Spleen (tissue), 7 donors: ENCODE measurements at regions not wholly inside any gene's neighbourhood (a gene's known extent, or its start where the extent isn't known, plus 50 kb on each side); places are given as distances from the start of the nearest gene placed in this dataset.

Experiments used
- POLR2A ChIP-seq, 3 donors: fragments of 450-650 bp; IDR thresholded peaks; one replicate each; pipeline ENCODE4 v1.5.1; 2017; ENCODE audit warnings: antibody characterized with exemption in 3 of 3, mild to moderate bottlenecking in 1 of 3
- POLR2AphosphoS5 ChIP-seq, 3 donors: sonication (generic); formaldehyde crosslinking; IDR thresholded peaks; one replicate each; pipeline ENCODE4 v1.5.1; 2017; ENCODE audit warnings: antibody characterized with exemption in 3 of 3
- TF ChIP-seq, protein P1 (sequence below), 11 experiments: fragments of 200-600 bp in 7 of 11; fragments of 450-650 bp in 4 of 11; sonication (generic) in 4 of 11; IDR thresholded peaks in 8 of 11; conservative IDR thresholded peaks in 3 of 11; 1 replicate in 7 of 11; 2 replicates in 4 of 11; pipeline versions ENCODE4 v1.4.0 to v1.8.0; 2016 to 2021; ENCODE audit warnings: antibody characterized with exemption in 11 of 11, inconsistent platforms in 4 of 11, mild to moderate bottlenecking in 1 of 11
- donor health status: DM: no; HTN: no; CAD: no; lungs with moderate emphysema.
- donor health status: DM: no; HTN: no; CAD: no.
- donor health status: DM: no; HTN: no; CAD: no.

DNA sequence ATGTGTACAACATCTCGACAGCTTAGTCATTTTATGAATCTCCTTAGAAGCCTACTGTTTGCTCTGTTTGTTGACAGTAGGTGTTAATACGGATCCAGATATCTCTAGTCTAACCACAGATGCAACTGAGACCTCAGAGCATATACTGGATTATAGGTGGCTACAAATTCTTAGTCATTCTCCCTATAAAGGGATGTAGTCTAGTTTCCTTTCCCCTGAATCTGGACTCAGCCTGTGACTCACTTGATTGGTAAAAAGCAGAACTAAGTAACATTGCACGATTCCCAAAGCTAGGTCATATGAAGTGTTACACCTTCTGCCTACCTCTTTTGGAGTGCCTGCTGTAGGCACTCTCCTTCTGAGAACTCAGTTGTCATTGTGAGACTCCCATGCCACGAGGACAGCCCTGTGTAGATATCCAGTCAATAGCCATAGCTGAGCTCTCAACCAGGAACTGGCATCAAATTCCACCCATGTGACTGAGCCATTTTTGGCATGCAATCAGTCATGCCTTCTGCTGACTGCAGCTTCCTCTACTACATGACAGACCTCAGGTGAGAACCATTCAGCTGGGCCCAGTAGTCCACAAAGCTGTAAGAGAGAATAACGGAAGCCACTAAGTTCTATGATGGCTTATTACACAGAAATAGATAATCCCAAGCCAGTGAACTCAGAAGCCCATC lies 135.9 kb upstream of the CHRM3 start:
- no peak for TF ChIP-seq POLR2A (IDR thresholded peaks at IDR 0.05)
- TF ChIP-seq, protein P1, sequence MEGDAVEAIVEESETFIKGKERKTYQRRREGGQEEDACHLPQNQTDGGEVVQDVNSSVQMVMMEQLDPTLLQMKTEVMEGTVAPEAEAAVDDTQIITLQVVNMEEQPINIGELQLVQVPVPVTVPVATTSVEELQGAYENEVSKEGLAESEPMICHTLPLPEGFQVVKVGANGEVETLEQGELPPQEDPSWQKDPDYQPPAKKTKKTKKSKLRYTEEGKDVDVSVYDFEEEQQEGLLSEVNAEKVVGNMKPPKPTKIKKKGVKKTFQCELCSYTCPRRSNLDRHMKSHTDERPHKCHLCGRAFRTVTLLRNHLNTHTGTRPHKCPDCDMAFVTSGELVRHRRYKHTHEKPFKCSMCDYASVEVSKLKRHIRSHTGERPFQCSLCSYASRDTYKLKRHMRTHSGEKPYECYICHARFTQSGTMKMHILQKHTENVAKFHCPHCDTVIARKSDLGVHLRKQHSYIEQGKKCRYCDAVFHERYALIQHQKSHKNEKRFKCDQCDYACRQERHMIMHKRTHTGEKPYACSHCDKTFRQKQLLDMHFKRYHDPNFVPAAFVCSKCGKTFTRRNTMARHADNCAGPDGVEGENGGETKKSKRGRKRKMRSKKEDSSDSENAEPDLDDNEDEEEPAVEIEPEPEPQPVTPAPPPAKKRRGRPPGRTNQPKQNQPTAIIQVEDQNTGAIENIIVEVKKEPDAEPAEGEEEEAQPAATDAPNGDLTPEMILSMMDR (IDR thresholded peaks at IDR 0.05 in 8 of 11, conservative IDR thresholded peaks at IDR 0.05 in 3 of 11), result no peak
- no peak for TF ChIP-seq POLR2AphosphoS5 (IDR thresholded peaks at IDR 0.05)
